Caco-2 (cell line): ENCODE measurements at regions not wholly inside any gene's neighbourhood (a gene's known extent, or its start where the extent isn't known, plus 50 kb on each side); places are given as distances from the start of the nearest gene placed in this dataset.

Experiments
- BruUV-seq: library from RNA; stranded (reverse); fragments of 400-500 nt; replicated peaks from 2 replicates; lab custom pipeline; 2021; lab: Mats Ljungman, UMichigan
- CTCF ChIA-PET: fragments of 300-600 bp; sonication (Branson Sonifier 250); formaldehyde crosslinking; loops from one replicate; lab custom pipeline; 2022; ENCODE audit warnings: antibody characterized with exemption; lab: Charles Lee
- POLR2A ChIA-PET: fragments of 300-600 bp; sonication (Branson Sonifier 250); formaldehyde crosslinking; loops from one replicate; lab custom pipeline; 2022; ENCODE audit warnings: antibody characterized with exemption; lab: Charles Lee
- DNase-seq, 2 experiments: peaks; one replicate each; pipeline versions ENCODE4 v3.0.0 to v3.0.0-alpha.2; 2020 to 2022
- H3K27me3 ChIP-seq: replicated peaks from 2 replicates; pipeline ENCODE4 v1.6.0; 2011; ENCODE audit warnings: low read length; ENCODE audit not compliant: control insufficient read depth, insufficient read depth
- H3K36me3 ChIP-seq: 2 replicates; pipeline ENCODE4 v1.5.1; 2011; ENCODE audit warnings: low read length; ENCODE audit not compliant: control insufficient read depth, insufficient read depth
- H3K4me1 ChIP-seq: fragments of 250-450 bp; sonication (Bioruptor Pico); 2 replicates; pipeline ENCODE4 v1.5.1; 2020; ENCODE audit warnings: mild to moderate bottlenecking
- H3K4me3 ChIP-seq: 2 replicates; pipeline ENCODE4 v1.5.1; 2011; ENCODE audit warnings: low read depth, mild to moderate bottlenecking, control low read depth, low read length
- H3K9me3 ChIP-seq: fragments of 250-450 bp; sonication (Bioruptor Pico); 2 replicates; pipeline ENCODE4 v1.5.1; 2020; ENCODE audit warnings: mild to moderate bottlenecking, moderate library complexity
- H3K27ac Mint-ChIP-seq: one replicate; pipeline ENCODE4 v1.8.0; 2022; ENCODE audit warnings: mixed read lengths; ENCODE audit not compliant: unreplicated experiment
- H3K27me3 Mint-ChIP-seq: one replicate; pipeline ENCODE4 v1.8.0; 2022; ENCODE audit warnings: mixed read lengths; ENCODE audit not compliant: insufficient read depth, unreplicated experiment
- H3K36me3 Mint-ChIP-seq: one replicate; pipeline ENCODE4 v1.8.0; 2022; ENCODE audit warnings: mild to moderate bottlenecking, mixed read lengths; ENCODE audit not compliant: insufficient read depth, unreplicated experiment
- H3K4me1 Mint-ChIP-seq: one replicate; pipeline ENCODE4 v1.8.0; 2022; ENCODE audit warnings: low read depth, mixed read lengths; ENCODE audit not compliant: unreplicated experiment
- H3K4me3 Mint-ChIP-seq: one replicate; pipeline ENCODE4 v1.8.0; 2022; ENCODE audit warnings: mild to moderate bottlenecking, moderate library complexity, mixed read lengths; ENCODE audit not compliant: unreplicated experiment
- H3K9me3 Mint-ChIP-seq: one replicate; pipeline ENCODE4 v1.8.0; 2022; ENCODE audit warnings: mixed read lengths; ENCODE audit not compliant: unreplicated experiment
- CTCF ChIP-seq, 2 experiments: fragments of 200-600 bp in 1 of 2; IDR thresholded peaks; 1 replicate in 1 of 2; 2 replicates in 1 of 2; pipeline versions ENCODE4 v1.5.1 to v1.8.0; 2011 to 2022; ENCODE audit warnings: antibody characterized with exemption in 1 of 2, control low read depth in 1 of 2, inconsistent platforms in 1 of 2, low read depth in 1 of 2, low read length in 1 of 2, mild to moderate bottlenecking in 1 of 2, moderate library complexity in 1 of 2; ENCODE audit not compliant: insufficient read depth in 1 of 2, severe bottlenecking in 1 of 2, unreplicated experiment in 1 of 2
- intact Hi-C: fragments of 100-400 bp; cut with micrococcal nuclease; formaldehyde crosslinking; loops from one replicate; pipeline ENCODE4 v1.10.0; 2022; ENCODE audit not compliant: unreplicated experiment

- Mint-ChIP-seq H3K4me3 (no peak overlapping the region), H3K27me3 (peaks cover 3% of the 10 kb centered on the region), H3K4me1 (no peaks in the 10 kb centered on the region), H3K9me3 (no peaks in the 10 kb centered on the region), H3K36me3 (no peaks in the 10 kb centered on the region), H3K27ac (no peak overlapping the region)
- ChIA-PET POLR2A (no interaction called here), CTCF (no interaction called here)
- intact Hi-C loops: no loop called here
- TF ChIP-seq CTCF (IDR thresholded peaks at IDR 0.05; ENCODE audit: insufficient read depth in 1 of 2, low read depth in 1 of 2, low read length in 1 of 2, severe bottlenecking in 1 of 2, unreplicated experiment in 1 of 2): no peak
- H3K27me3 ChIP-seq: no peaks in the 10 kb centered on the region; the same call in 1 of the 2 replicates
- H3K9me3 ChIP-seq: no peaks in the 10 kb centered on the region
- no peaks in the 10 kb centered on the region for H3K4me1 ChIP-seq
- no peak overlapping the region for H3K4me3 ChIP-seq
- no TSS peak for BruUV-seq
- DNase-seq: no peak
- no peaks in the 10 kb centered on the region for H3K36me3 ChIP-seq
Observed at GRCh38 chr5:109619606-109620005, 70.1 kb upstream of the MAN2A1 start.

- H3K4me3 ChIP-seq: no peak overlapping the region
- BruUV-seq: no TSS peak
- H3K9me3 Mint-ChIP-seq: no peaks in the 10 kb centered on the region
- POLR2A ChIA-PET: no interaction called here
- H3K36me3 ChIP-seq: no peaks in the 10 kb centered on the region
- H3K36me3 Mint-ChIP-seq: no peaks in the 10 kb centered on the region
- no peaks in the 10 kb centered on the region for H3K4me1 ChIP-seq
- no peaks in the 10 kb centered on the region for H3K4me1 Mint-ChIP-seq
- no peak overlapping the region for H3K27ac Mint-ChIP-seq
- intact Hi-C loops: no loop called here
- CTCF ChIA-PET: no interaction called here
- TF ChIP-seq CTCF (IDR thresholded peaks at IDR 0.05; ENCODE audit: insufficient read depth in 1 of 2, low read depth in 1 of 2, low read length in 1 of 2, severe bottlenecking in 1 of 2, unreplicated experiment in 1 of 2): no peak
- H3K27me3 Mint-ChIP-seq: no peaks in the 10 kb centered on the region
- no peaks in the 10 kb centered on the region for H3K9me3 ChIP-seq
- no peak for DNase-seq
- H3K4me3 Mint-ChIP-seq: no peak overlapping the region
- H3K27me3 ChIP-seq: no peaks in the 10 kb centered on the region; the same call in 1 of the 2 replicates
Observed at GRCh38 chr5:109619021-109619460, 70.7 kb upstream of the MAN2A1 start.

GRCh38 chr5:109614981-109615380 is 74.7 kb upstream of the MAN2A1 start:
- Histone ChIP-seq H3K36me3 (no peaks in the 10 kb centered on the region), H3K4me3 (no peak overlapping the region), H3K9me3 (no peaks in the 10 kb centered on the region), H3K27me3 (no peaks in the 10 kb centered on the region; the same call in 1 of the 2 replicates), H3K4me1 (no peaks in the 10 kb centered on the region)
- intact Hi-C loops: no loop called here
- ChIA-PET POLR2A (no interaction called here), CTCF (no interaction called here)
- peaks cover 4% of the 10 kb centered on the region for H3K27me3 Mint-ChIP-seq
- H3K36me3 Mint-ChIP-seq: no peaks in the 10 kb centered on the region
- H3K9me3 Mint-ChIP-seq: no peaks in the 10 kb centered on the region
- no peak for TF ChIP-seq CTCF (IDR thresholded peaks at IDR 0.05; ENCODE audit: insufficient read depth in 1 of 2, low read depth in 1 of 2, low read length in 1 of 2, severe bottlenecking in 1 of 2, unreplicated experiment in 1 of 2)
- DNase-seq: no peak
- no peaks in the 10 kb centered on the region for H3K4me1 Mint-ChIP-seq
- no TSS peak for BruUV-seq
- H3K27ac Mint-ChIP-seq: no peak overlapping the region
- H3K4me3 Mint-ChIP-seq: no peak overlapping the region
